ENCODE measurements at regions not wholly inside any gene's neighbourhood (a gene's known extent, or its start where the extent isn't known, plus 50 kb on each side); places are given as distances from the start of the nearest gene placed in this dataset.

DNA sequence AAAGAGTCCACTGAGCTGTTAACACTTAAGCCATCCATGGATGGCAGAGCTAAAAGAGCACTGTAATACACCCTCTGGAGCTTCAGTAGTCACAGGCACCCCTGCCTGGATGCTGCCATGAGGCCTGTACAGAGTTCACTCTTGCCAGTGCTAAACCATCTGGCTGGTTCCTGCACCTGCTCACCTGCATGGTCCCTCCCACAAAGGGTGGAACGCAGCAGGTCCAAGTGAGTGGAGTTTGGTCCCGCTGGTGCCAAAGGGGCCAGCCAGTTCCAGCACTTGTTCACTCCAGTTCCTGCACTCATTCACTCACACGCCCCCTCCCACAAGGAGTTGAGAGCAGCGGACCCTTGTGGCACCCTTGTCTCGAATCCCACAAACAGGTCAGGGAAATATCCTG is 503.5 kb downstream of the HACE1 start:
- no peak overlapping the region for H3K9ac ChIP-seq (replicated peaks in 1 of 4; ENCODE audit: extremely low read depth in 1 of 4, low read depth in 3 of 4, low read length in 3 of 4)
- no peak overlapping the region for H4K91ac ChIP-seq (replicated peaks; ENCODE audit: insufficient read length, low read length)
- no peak overlapping the region for H2BK12ac ChIP-seq (ENCODE audit: low read depth, low read length)
- TF ChIP-seq TAF7 (optimal IDR thresholded peaks at IDR 0.05; ENCODE audit: borderline replicate concordance, low read depth, low read length) (no peak), EGR1 (IDR thresholded peaks at IDR 0.05; ENCODE audit: borderline replicate concordance, low read depth, low read length) (no peak), SP2 (IDR thresholded peaks at IDR 0.05; ENCODE audit: low read length) (no peak), RFX5 (IDR thresholded peaks at IDR 0.05; ENCODE audit: borderline replicate concordance, low read depth, low read length) (no peak), KDM1A (IDR thresholded peaks at IDR 0.05; ENCODE audit: borderline replicate concordance, low read length) (no peak), HDAC2 (IDR thresholded peaks at IDR 0.05; ENCODE audit: borderline replicate concordance in 1 of 2, low read depth in 2 of 2, low read length in 2 of 2) (no peak), TBP (IDR thresholded peaks at IDR 0.05; ENCODE audit: low read depth, low read length) (no peak), FOSL1 (IDR thresholded peaks at IDR 0.05; ENCODE audit: insufficient read depth, low read depth, low read length) (no peak)
- TF ChIP-seq, protein P1, sequence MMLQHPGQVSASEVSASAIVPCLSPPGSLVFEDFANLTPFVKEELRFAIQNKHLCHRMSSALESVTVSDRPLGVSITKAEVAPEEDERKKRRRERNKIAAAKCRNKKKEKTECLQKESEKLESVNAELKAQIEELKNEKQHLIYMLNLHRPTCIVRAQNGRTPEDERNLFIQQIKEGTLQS (IDR thresholded peaks at IDR 0.05; ENCODE audit: insufficient read depth, low read depth, low read length) = no peak
- no peaks in the 10 kb centered on the region for H3K36me3 ChIP-seq (ENCODE audit: control insufficient read depth in 2 of 4, insufficient read depth in 4 of 4, low read length in 3 of 4)
- H3K23ac ChIP-seq (ENCODE audit: insufficient read length) = no peak overlapping the region
- H3K4me3 ChIP-seq (ENCODE audit: extremely low read depth in 1 of 4, insufficient read depth in 2 of 4, low read depth in 3 of 4, low read length in 4 of 4) = no peak overlapping the region
- no peak overlapping the region; the same call in 1 of the 2 replicates for H4K8ac ChIP-seq (ENCODE audit: extremely low read depth, insufficient read depth, low read length)
- 83% methylated on average over 5 of the region's 5 CpGs; no CpG with 5 or more reads in 1 of the 2 experiments for WGBS, 2 experiments (ENCODE audit: extremely low coverage in 1 of 2, insufficient coverage in 1 of 2, insufficient read length in 1 of 2, insufficient replicate concordance in 2 of 2, low coverage in 1 of 2, low lambda C conversion rate in 2 of 2, missing lambda C conversion rate in 1 of 2)
- H2AK5ac ChIP-seq (ENCODE audit: low read depth, low read length) = no peak overlapping the region
- no peaks in the 10 kb centered on the region for H3K79me2 ChIP-seq (ENCODE audit: control insufficient read depth in 1 of 2, insufficient read depth in 2 of 2, low read length in 2 of 2)
- no peak for DNase-seq (ENCODE audit: low read depth in 1 of 2, low spot score in 2 of 2)
- no peaks in the 10 kb centered on the region for H3K4me1 ChIP-seq (replicated peaks in 1 of 4; ENCODE audit: control insufficient read depth in 3 of 4, insufficient read depth in 4 of 4, low read length in 3 of 4)
- H4K5ac ChIP-seq (ENCODE audit: insufficient read length, low read depth, low read length) = no peak overlapping the region
- H2BK120ac ChIP-seq (replicated peaks; ENCODE audit: low read depth, low read length) = no peak overlapping the region
- H3K56ac ChIP-seq (replicated peaks; ENCODE audit: insufficient read length, low read depth, low read length) = no peak overlapping the region
- no peak overlapping the region for H3K4ac ChIP-seq (replicated peaks; ENCODE audit: insufficient read length, low read depth, low read length)
- no peaks in the 10 kb centered on the region for H4K20me1 ChIP-seq (replicated peaks in 1 of 2; ENCODE audit: control insufficient read depth in 1 of 2, insufficient read depth in 2 of 2, low read length in 2 of 2)
- peak overlapping the region; percentile 40; the same call in 1 of the 2 replicates for H2AFZ ChIP-seq (ENCODE audit: low read length)
- no peak overlapping the region for H3K27ac ChIP-seq (ENCODE audit: low read depth, low read length)
- no peaks in the 10 kb centered on the region for H3K23me2 ChIP-seq (ENCODE audit: low read depth, low read length)
- CTCF ChIA-PET (ENCODE audit: partially characterized antibody) = interaction anchor here (1.1 to 1.2 kb wide), 2 partner anchors 31 to 126 kb away, joined by 4 to 6 read pairs; no protein-coding TSS in a partner anchor
- H3K18ac ChIP-seq (ENCODE audit: extremely low read depth, low read length) = no peak overlapping the region
- FAIRE-seq = no peak
- no peak overlapping the region for H2BK20ac ChIP-seq (ENCODE audit: low read length)
- H2BK15ac ChIP-seq (ENCODE audit: low read length) = no peak overlapping the region
- no peak overlapping the region for H3K14ac ChIP-seq (ENCODE audit: insufficient read length)
- H2BK5ac ChIP-seq (ENCODE audit: low read depth, low read length) = no peak overlapping the region
- H3K4me2 ChIP-seq (ENCODE audit: insufficient read depth in 1 of 2, low read depth in 2 of 2, low read length in 2 of 2) = no peak overlapping the region
- POLR2A ChIA-PET (ENCODE audit: partially characterized antibody) = no interaction called here
- no peaks in the 10 kb centered on the region for H3K9me3 ChIP-seq (ENCODE audit: insufficient read depth in 2 of 2, low read depth in 1 of 2, low read length in 1 of 2)
- H3K27me3 ChIP-seq (replicated peaks in 1 of 4; ENCODE audit: control insufficient read depth in 3 of 4, extremely low read depth in 1 of 4, insufficient read depth in 3 of 4, low read length in 3 of 4) = peaks cover 0 to 1% (median 0%) of the 10 kb centered on the region in 4 experiments; a peak in 1 of 7 replicates
- no peaks in the 10 kb centered on the region for H3K79me1 ChIP-seq (ENCODE audit: low read depth, low read length)

Measured in H1 (cell line).